ENCODE measurements at regions not wholly inside any gene's neighbourhood (a gene's known extent, or its start where the extent isn't known, plus 50 kb on each side); places are given as distances from the start of the nearest gene placed in this dataset.

GRCh38 chr5:116859666-116860320 is 285.2 kb upstream of the SEMA6A start:
- TF ChIP-seq CTCF (IDR thresholded peaks at IDR 0.05; ENCODE audit: low read length) (no peak), EZH2 (optimal IDR thresholded peaks at IDR 0.05; ENCODE audit: low read depth, low read length) (no peak)
